Natural killer cell (primary cell): ENCODE measurements at regions not wholly inside any gene's neighbourhood (a gene's known extent, or its start where the extent isn't known, plus 50 kb on each side); places are given as distances from the start of the nearest gene placed in this dataset.
A peak's percentile ranks its signal among the peaks of the same experiment; 100 is the strongest.

ENCODE experiments used
- ATAC-seq, 3 donors: fragments of 150-1000 bp in 2 of 3; fragments of 200-7000 bp in 1 of 3; cut with Tn5 transposase; 1 replicate in 1 of 3; 2 replicates in 2 of 3; pipeline ENCODE4 v1.10.0; 2021; ENCODE audit warnings: mild to moderate bottlenecking in 2 of 3, moderate library complexity in 2 of 3
- DNase-seq, 2 donors: peaks; one replicate each; pipeline versions ENCODE4 v3.0.0 to v3.0.0-alpha.2; 2013 to 2021; ENCODE audit warnings: mixed read lengths in 1 of 2
- H3K27ac ChIP-seq: one replicate; pipeline ENCODE4 v1.5.1; 2013; ENCODE audit warnings: mild to moderate bottlenecking, low read length
- H3K27me3 ChIP-seq: one replicate; pipeline ENCODE4 v1.6.1; 2013; ENCODE audit warnings: low read length; ENCODE audit not compliant: control insufficient read depth, insufficient read depth
- H3K36me3 ChIP-seq: one replicate; pipeline ENCODE4 v1.6.1; 2013; ENCODE audit warnings: low read length; ENCODE audit not compliant: control insufficient read depth, insufficient read depth
- H3K4me1 ChIP-seq: one replicate; pipeline ENCODE4 v1.6.1; 2013; ENCODE audit warnings: low read length; ENCODE audit not compliant: control insufficient read depth, insufficient read depth
- H3K4me3 ChIP-seq: one replicate; pipeline ENCODE4 v1.5.1; 2013; ENCODE audit warnings: low read length
- H3K9me3 ChIP-seq: one replicate; pipeline ENCODE4 v1.6.1; 2013; ENCODE audit warnings: low read length; ENCODE audit not compliant: control insufficient read depth, insufficient read depth
- H3K27ac Mint-ChIP-seq, 2 donors: one replicate each; pipeline ENCODE4 v1.8.0; 2022; ENCODE audit warnings: mild to moderate bottlenecking in 2 of 2, mixed read lengths in 2 of 2, moderate library complexity in 1 of 2
- H3K27me3 Mint-ChIP-seq, 2 donors: one replicate each; pipeline ENCODE4 v1.8.0; 2022; ENCODE audit warnings: low read depth in 2 of 2, mixed read lengths in 2 of 2
- H3K36me3 Mint-ChIP-seq: one replicate; pipeline ENCODE4 v1.8.0; 2022; ENCODE audit warnings: mixed read lengths
- H3K4me1 Mint-ChIP-seq, 2 donors: one replicate each; pipeline ENCODE4 v1.8.0; 2022; ENCODE audit warnings: mixed read lengths in 2 of 2
- H3K4me3 Mint-ChIP-seq: one replicate; pipeline ENCODE4 v1.8.0; 2022; ENCODE audit warnings: mild to moderate bottlenecking, moderate library complexity, mixed read lengths
- H3K9me3 Mint-ChIP-seq, 2 donors: one replicate each; pipeline ENCODE4 v1.8.0; 2022; ENCODE audit warnings: mixed read lengths in 2 of 2
- CTCF ChIP-seq: fragments of 200-600 bp; IDR thresholded peaks from one replicate; pipeline ENCODE4 v1.8.0; 2022; ENCODE audit warnings: antibody characterized with exemption
- WGBS: methylation state at CpG from one replicate; pipeline ENCODE4 v1.1.7; 2013; ENCODE audit warnings: missing lambda C conversion rate; ENCODE audit not compliant: insufficient coverage; 5-methylcytosine and 5-hydroxymethylcytosine counted together
- intact Hi-C: fragments of 100-400 bp; cut with micrococcal nuclease; formaldehyde crosslinking; loops from one replicate; pipeline ENCODE4 v1.14.2; 2022

- Mint-ChIP-seq H3K27ac (no peak overlapping the region), H3K36me3 (no peaks in the 10 kb centered on the region), H3K27me3 (no peaks in the 10 kb centered on the region), H3K9me3 (no peaks in the 10 kb centered on the region), H3K4me3 (no peak overlapping the region), H3K4me1 (no peaks in the 10 kb centered on the region)
- TF ChIP-seq CTCF = no peak
- Histone ChIP-seq H3K27ac (no peak overlapping the region), H3K9me3 (no peaks in the 10 kb centered on the region), H3K27me3 (no peaks in the 10 kb centered on the region), H3K4me3 (no peak overlapping the region), H3K4me1 (no peaks in the 10 kb centered on the region), H3K36me3 (no peaks in the 10 kb centered on the region)
- DNase-seq (no peak), ATAC-seq (no peak)
- intact Hi-C loops = loop anchor here (2.0 to 10.0 kb wide), 2 partner anchors 328 to 518 kb away; no protein-coding TSS in a partner anchor
- WGBS = 38% methylated on average over 2 of the region's 2 CpGs
Measured at GRCh38 chrX:45842207-45842925, 641.7 kb upstream of the DIPK2B start.

DNA sequence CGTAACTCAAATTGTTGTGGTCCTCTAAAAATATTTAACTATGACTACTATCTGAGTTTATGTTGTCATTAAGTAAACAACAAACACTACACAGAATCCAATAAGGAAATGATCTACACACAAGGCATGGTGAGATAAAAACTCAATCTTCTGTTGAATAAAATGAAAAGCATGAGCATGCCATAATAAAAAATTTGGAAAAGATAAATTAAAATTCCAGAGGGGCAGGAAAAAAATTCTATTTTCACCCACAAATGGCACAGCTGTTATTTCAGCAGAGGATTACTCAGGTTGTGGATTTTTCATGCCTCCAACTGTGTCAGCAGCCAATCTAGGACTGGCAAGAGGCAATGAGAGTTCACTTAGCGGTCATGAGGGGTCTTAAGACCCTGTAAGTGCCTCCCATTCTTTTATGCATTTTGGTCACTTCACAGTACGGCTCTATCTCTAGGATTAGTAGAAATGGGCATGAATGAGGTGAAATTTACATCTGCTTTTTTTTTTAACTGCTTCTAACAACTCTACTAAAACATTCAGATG is 639.8 kb upstream of the DIPK2B start:
- Mint-ChIP-seq H3K36me3 (no peaks in the 10 kb centered on the region), H3K9me3 (no peaks in the 10 kb centered on the region), H3K27ac (no peak overlapping the region), H3K4me3 (no peak overlapping the region), H3K27me3 (no peaks in the 10 kb centered on the region), H3K4me1 (no peaks in the 10 kb centered on the region)
- ATAC-seq (no peak), DNase-seq (no peak)
- intact Hi-C loops = loop anchor here (10.0 kb wide), 1 partner anchor 516 kb away; no protein-coding TSS in a partner anchor
- H3K4me1 ChIP-seq = no peaks in the 10 kb centered on the region
- H3K27me3 ChIP-seq = no peaks in the 10 kb centered on the region
- no peak overlapping the region for H3K4me3 ChIP-seq
- no peaks in the 10 kb centered on the region for H3K36me3 ChIP-seq
- WGBS = 83% methylated on average over 1 of the region's 3 CpGs
- H3K9me3 ChIP-seq = no peaks in the 10 kb centered on the region
- H3K27ac ChIP-seq = no peak overlapping the region
- TF ChIP-seq CTCF = no peak

GRCh38 chrX:45830343-45830742 is 629.7 kb upstream of the DIPK2B start:
- H3K27ac ChIP-seq = no peak overlapping the region
- H3K36me3 Mint-ChIP-seq = no peaks in the 10 kb centered on the region
- ATAC-seq (no peak), DNase-seq (no peak)
- H3K36me3 ChIP-seq = no peaks in the 10 kb centered on the region
- no peaks in the 10 kb centered on the region for H3K4me1 ChIP-seq
- peaks cover 3 to 14% of the 10 kb centered on the region in 2 donors for H3K27me3 Mint-ChIP-seq
- no peaks in the 10 kb centered on the region for H3K27me3 ChIP-seq
- H3K4me1 Mint-ChIP-seq = no peaks in the 10 kb centered on the region
- intact Hi-C loops = no loop called here
- no peaks in the 10 kb centered on the region for H3K9me3 ChIP-seq
- WGBS = no CpG with 5 or more reads among the region's 2 CpGs
- no peak overlapping the region for H3K4me3 ChIP-seq
- H3K4me3 Mint-ChIP-seq = no peak overlapping the region
- H3K9me3 Mint-ChIP-seq = no peaks in the 10 kb centered on the region
- no peak for TF ChIP-seq CTCF
- H3K27ac Mint-ChIP-seq = no peak overlapping the region

- intact Hi-C loops = no loop called here
- Histone ChIP-seq H3K27ac (no peak overlapping the region), H3K4me3 (no peak overlapping the region), H3K4me1 (no peaks in the 10 kb centered on the region), H3K9me3 (no peaks in the 10 kb centered on the region), H3K27me3 (no peaks in the 10 kb centered on the region), H3K36me3 (no peaks in the 10 kb centered on the region)
- no peaks in the 10 kb centered on the region for H3K36me3 Mint-ChIP-seq
- no peak for TF ChIP-seq CTCF
- ATAC-seq (no peak), DNase-seq (peak in 1 of 2 donors; percentile 31)
- peaks cover 0 to 7% of the 10 kb centered on the region in 2 donors for H3K27me3 Mint-ChIP-seq
- H3K27ac Mint-ChIP-seq = no peak overlapping the region
- no peaks in the 10 kb centered on the region for H3K9me3 Mint-ChIP-seq
- no peak overlapping the region for H3K4me3 Mint-ChIP-seq
- no peaks in the 10 kb centered on the region for H3K4me1 Mint-ChIP-seq
- WGBS = 83% methylated on average over 3 of the region's 6 CpGs
Measured at GRCh38 chrX:45824471-45824870, 623.8 kb upstream of the DIPK2B start.
